ENCODE measurements at regions not wholly inside any gene's neighbourhood (a gene's known extent, or its start where the extent isn't known, plus 50 kb on each side); places are given as distances from the start of the nearest gene placed in this dataset.
A peak's percentile ranks its signal among the peaks of the same experiment; 100 is the strongest.

- no peak for DNase-seq (ENCODE audit: low spot score)
These were observed 146.5 kb downstream of the SYK start for GRCh38 chr9:90948156-90948555.

DNA sequence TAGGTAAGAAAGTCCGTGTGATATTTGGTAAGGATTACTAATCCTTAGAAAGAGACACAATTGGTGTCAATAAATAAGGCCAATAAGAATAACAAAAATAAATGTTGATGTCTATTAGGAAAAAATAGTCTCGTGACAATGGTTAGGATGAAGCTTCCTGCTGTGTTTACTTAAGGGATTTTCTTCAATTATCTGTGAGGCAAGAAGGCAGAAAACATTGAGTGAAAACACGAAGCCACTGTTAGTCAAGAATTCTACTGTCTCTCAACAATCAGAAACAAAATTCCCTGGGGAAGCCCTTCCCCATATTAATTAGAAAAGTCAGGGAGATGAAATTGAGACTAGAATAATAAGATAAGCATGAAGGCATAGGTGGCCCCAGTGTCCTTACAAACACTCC lies 149.0 kb downstream of the SYK start:
- DNase-seq (ENCODE audit: low spot score): no peak

- DNase-seq (ENCODE audit: low spot score): no peak
These were observed 151.6 kb downstream of the SYK start for GRCh38 chr9:90953200-90953599.

- DNase-seq (ENCODE audit: low spot score): no peak
These were observed 152.2 kb downstream of the SYK start for GRCh38 chr9:90953805-90954204.

DNA sequence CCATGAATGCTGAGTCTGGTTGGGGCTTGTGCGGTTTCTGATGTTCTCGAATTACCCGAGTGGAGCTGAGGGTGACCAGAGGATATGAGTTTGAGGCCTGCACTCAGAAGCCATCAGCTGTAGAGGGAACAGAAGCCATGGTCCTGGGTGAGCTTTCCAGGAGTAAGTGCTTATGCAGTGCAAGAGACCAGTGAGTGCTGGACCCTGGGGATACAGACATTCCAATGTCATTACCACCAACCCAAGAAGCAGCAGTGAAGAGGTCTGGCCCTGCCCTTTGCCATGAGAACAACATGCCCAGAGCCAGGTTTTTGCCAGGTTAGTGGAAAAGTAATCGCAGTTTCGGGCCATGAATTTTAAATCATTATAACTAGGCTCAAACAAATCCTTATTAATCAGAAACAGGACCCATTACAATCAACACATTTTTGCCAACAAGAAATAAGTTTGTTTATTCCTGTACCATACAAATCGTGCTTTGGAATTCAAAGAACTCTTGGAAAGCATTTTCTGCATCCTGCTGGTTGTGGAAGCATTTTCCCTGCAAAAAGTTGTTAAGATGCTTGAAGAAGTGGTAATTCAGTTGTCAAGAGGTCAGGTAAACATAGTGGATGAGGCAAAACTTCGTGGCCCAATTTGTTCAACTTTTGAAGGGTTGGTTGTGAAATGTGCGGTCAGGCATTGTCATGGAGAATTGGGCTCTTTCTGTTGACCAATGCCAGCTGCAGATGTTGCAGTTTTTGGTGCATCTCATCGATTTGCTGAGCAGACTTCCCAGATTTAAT lies 154.6 kb downstream of the SYK start:
- no peak for DNase-seq (ENCODE audit: low spot score)

GRCh38 chr9:90958328-90958727 lies 156.7 kb downstream of the SYK start:
- DNase-seq (ENCODE audit: low spot score): no peak

DNA sequence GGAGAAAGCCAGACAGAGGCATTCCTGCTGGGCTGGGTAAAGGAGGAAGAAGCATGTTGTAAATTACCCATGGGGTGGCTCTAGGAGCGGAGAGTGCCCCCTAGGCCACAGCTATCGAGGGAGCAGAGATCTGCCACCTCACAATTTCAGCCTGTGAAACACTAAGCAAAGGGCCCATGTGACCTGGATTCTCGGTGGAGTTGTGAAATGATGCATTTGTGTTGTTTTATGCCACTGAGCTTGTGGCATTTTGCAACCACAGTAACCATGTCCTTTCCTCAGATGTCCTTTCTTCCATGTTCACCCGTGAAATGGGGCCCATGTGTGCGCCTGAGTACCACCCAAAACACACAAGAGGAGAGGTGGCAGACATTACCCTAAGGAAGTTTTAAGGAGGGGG lies 159.3 kb downstream of the SYK start:
- no peak for DNase-seq (ENCODE audit: low spot score)

DNA sequence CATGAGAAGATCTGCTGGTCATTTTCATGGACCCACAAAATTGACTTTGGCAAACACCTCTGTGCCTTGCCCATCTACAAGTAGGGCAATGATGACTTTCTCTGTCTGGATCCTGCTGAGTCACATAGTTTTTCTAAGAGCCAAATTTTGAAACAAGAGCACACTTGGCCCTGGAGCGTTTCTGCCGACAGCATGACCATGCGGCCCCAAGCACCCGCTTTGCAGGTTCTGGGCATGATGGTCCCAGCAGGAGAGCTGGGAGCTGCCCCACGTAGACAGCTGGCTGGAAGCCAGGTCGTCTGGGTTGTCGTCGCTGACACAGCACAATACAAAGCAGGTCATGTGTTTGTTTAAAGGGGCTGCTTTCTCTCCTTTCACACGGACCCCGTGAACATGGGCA lies 159.8 kb downstream of the SYK start:
- no peak for DNase-seq (ENCODE audit: low spot score)

DNA sequence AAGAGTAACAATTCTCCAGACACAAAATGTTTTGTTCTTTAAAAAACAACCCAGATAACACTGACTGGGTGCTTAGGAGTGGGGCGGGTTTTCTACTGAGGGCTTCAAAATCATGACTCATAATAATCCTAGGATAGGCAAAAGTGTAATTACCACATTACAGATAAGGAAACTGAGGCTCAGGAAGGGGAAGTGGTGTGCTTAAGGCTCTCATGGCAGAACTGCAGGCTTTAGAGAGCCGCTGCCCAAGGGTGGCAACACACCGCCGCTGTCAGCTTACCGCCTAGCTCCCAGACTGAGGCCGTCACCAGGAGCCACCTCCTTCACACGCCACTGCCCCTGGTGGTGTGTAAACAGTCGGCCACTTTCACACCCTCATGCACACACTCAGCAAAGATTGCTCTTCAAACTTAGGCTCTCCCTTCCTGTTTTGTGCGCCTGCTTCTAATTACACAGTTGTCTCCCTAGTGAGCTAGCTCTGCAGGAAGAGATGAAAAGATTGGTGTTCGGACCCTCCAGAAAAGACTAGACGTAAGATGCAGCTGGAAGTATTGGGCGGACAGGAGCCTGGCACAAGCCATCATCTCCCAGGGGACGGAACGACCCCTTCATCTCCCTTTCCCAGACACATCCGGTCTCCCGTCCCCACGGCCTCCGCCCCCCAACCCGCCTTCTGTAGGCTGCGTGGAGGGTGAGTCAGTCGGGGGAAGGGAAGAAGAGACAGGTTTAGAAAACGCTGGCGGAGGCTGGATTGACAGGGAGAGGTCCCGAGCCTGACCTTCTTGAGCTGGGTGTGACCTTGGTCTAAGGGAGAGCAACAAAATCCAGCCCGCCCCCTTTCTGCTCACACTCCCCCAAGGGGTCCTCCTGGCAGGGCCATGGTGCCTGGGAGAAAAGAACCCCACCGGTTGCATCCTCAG lies 162.7 kb downstream of the SYK start:
- DNase-seq (ENCODE audit: low spot score): no peak

DNA sequence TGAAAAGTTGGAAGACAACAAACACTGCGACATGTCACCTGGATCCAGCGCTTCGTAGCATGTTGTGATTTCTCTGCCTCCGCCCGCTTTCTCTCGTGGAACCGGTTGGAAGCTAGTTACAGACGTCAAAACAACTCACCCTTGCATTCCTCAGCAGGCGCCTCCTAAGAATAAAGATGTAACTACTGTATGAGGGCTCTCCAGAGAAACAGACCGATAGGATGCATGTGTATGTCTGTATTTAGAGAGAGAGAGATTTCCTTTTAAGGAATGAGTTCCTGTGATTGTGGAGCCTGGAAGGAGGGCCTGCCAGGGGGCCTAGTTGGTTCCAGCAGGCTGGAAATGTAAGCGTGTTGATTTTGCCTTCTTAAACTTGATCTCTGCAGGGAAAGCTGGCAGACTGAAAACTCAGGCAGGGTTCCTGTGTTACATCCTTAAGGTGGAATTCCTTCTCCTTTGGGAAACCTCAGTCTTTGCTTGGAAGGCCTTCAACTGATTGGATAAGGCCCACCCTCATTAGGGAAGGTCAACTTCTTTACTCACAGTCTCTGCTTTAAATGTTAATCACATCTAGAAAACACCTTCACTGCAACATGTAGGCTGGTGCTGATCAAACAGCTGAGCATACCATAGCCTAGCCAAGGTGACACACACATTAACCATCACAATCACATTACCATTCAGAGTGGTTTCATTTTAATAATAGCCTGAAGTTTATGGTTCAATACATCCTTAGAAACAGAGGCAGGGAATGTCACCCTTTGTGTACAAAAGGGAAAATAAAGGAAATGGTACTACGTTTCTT lies 163.8 kb downstream of the SYK start:
- DNase-seq (ENCODE audit: low spot score): no peak

DNA sequence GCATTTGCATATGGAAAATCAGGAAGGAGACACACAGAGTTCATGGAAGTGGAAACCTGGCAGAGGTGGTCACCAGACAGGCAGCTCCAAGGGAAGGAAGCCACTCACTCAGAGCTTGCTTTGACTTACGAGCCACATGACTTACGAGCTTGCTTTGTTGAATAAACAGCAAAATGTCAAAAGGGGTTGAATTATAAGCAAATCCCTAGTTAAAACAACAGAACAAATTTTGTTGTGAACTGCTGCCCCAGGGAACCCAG lies 164.3 kb downstream of the SYK start:
- no peak for DNase-seq (ENCODE audit: low spot score)

GRCh38 chr9:90966480-90967144 lies 165.0 kb downstream of the SYK start:
- no peak for DNase-seq (ENCODE audit: low spot score)

DNA sequence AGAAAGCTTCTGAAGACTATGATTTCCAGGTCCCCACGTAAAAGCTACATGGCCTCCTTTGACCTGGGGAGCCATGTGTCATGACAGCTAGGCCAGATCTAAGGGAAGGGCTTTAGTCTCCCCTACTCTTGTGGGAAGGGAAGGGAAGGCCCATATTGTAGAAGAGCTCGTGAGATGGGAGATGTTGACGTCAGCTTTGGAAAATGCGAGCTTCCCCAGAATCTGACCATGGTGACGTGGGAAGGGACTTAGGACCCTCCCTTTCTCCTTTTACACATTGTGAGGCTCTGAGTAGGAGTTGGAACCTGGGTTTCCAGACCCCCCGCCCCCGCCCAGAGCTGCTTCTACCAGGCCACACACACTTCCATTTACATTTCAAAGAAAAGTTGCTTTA lies 165.5 kb downstream of the SYK start:
- no peak for DNase-seq (ENCODE audit: low spot score)

GRCh38 chr9:90969021-90969675 lies 167.5 kb downstream of the SYK start:
- no peak for DNase-seq (ENCODE audit: low spot score)

GRCh38 chr9:90970608-90971007 lies 169.0 kb downstream of the SYK start:
- peak; percentile 32 for DNase-seq (ENCODE audit: low spot score)

- no peak for DNase-seq (ENCODE audit: low spot score)
These were observed 170.4 kb downstream of the SYK start for GRCh38 chr9:90972057-90972456.

GRCh38 chr9:90974016-90974415 lies 172.4 kb downstream of the SYK start:
- DNase-seq (ENCODE audit: low spot score): no peak

GRCh38 chr9:90974643-90975245 lies 173.1 kb downstream of the SYK start:
- DNase-seq (ENCODE audit: low spot score): no peak

DNA sequence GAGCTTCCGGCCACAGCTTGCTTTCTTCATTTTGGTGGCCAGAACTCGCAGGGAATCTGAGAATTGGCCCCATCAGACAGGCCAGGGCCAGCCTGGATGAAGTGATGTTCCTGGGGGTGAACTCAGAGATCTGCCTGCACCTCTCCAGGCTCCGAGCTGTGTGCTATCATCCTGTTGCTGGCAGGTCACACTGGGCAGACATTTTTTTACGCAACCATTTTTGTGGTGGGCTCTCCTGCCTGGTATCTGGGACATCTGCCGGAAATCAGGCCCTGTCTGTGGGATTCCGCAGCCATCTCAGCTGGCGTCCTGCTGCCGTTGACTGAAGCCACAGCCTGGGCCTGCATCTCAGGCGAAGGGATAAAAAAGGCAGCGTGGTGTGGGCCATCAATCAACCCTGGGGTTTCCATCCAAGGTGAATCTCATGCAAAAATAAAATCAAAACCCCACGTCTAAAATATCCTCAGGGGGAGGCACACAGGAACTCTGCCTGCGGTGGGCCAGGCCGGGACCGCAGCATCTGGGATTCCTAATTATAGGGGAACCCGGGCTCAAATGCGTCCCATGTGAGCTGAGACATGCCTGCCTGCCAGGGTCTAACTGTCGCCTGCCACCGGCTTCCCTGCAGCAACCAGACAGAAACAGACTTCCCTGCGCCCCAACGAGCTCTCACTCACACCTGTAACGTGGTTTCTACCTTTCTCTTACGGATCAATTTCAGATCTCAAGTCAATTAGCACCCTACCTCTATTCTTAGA lies 174.3 kb downstream of the SYK start:
- DNase-seq (ENCODE audit: low spot score): no peak

GRCh38 chr9:90979138-90979551 lies 177.5 kb downstream of the SYK start:
- DNase-seq (ENCODE audit: low spot score): no peak

All from RKO (cell line).